GM12878 (cell line): ENCODE measurements at regions not wholly inside any gene's neighbourhood (a gene's known extent, or its start where the extent isn't known, plus 50 kb on each side); places are given as distances from the start of the nearest gene placed in this dataset.

Source experiments
- ATAC-seq: fragments of 200-7000 bp; cut with Tn5 transposase; 3 replicates; pipeline ENCODE4 v1.9.1; 2020; ENCODE audit warnings: mild to moderate bottlenecking, moderate library complexity
- BruUV-seq: library from RNA; stranded (reverse); fragments of 400-500 nt; replicated peaks from 2 replicates; lab custom pipeline; 2021; lab: Mats Ljungman, UMichigan
- CTCF ChIA-PET: fragments of 300-600 bp; sonication (Branson Sonifier 250); formaldehyde crosslinking; extraction: SDS; loops from one replicate; lab custom pipeline; 2021; ENCODE audit warnings: inconsistent platforms; lab: Yijun Ruan, JAX
- POLR2A ChIA-PET: fragments of 350-600 bp; formaldehyde crosslinking; extraction: SDS; loops from one replicate; lab custom pipeline; 2021; ENCODE audit warnings: inconsistent platforms; lab: Charles Lee
- RAD21 ChIA-PET: fragments of 300-600 bp; sonication (Branson Sonifier 250); formaldehyde crosslinking; loops from one replicate; lab custom pipeline; 2023; ENCODE audit warnings: antibody characterized with exemption; ENCODE audit not compliant: unreplicated experiment; lab: Charles Lee
- SMC1A ChIA-PET: fragments of 300-600 bp; sonication (Branson Sonifier 250); formaldehyde crosslinking; loops from one replicate; lab custom pipeline; 2023; ENCODE audit not compliant: unreplicated experiment, uncharacterized antibody; lab: Charles Lee
- DNase-seq: peaks from one replicate; pipeline ENCODE4 v3.0.0-alpha.2; 2011; ENCODE audit warnings: low read depth, low spot score
- FAIRE-seq: peaks from 3 replicates; lab custom pipeline; 2011; peaks lifted over from hg19 to GRCh38; lab: Jason Lieb, UNC
- H2AFZ ChIP-seq: 2 replicates; pipeline ENCODE4 v1.6.0; 2011; ENCODE audit warnings: low read depth, low read length, control low read depth; ENCODE audit not compliant: control insufficient read depth
- H3K27ac ChIP-seq: 2 replicates; pipeline ENCODE4 v1.5.1; 2011; ENCODE audit warnings: control low read depth; ENCODE audit not compliant: control insufficient read depth, insufficient read depth
- H3K27me3 ChIP-seq, 2 experiments: replicated peaks in 1 of 2; 2 replicates each; pipeline versions ENCODE4 v1.6.0 to v1.6.1; 2011; ENCODE audit warnings: low read length in 1 of 2; ENCODE audit not compliant: control insufficient read depth in 2 of 2, insufficient read depth in 2 of 2
- H3K36me3 ChIP-seq, 2 experiments: 2 replicates each; pipeline ENCODE4 v1.5.1; 2011; ENCODE audit warnings: low read length in 1 of 2; ENCODE audit not compliant: control insufficient read depth in 2 of 2, insufficient read depth in 2 of 2
- H3K4me1 ChIP-seq: 2 replicates; pipeline ENCODE4 v1.6.1; 2011; ENCODE audit warnings: mild to moderate bottlenecking, low read length, moderate library complexity, mixed read lengths; ENCODE audit not compliant: control insufficient read depth, insufficient read depth
- H3K4me2 ChIP-seq: 2 replicates; pipeline ENCODE4 v1.6.0; 2011; ENCODE audit warnings: control low read depth; ENCODE audit not compliant: control insufficient read depth, insufficient read depth
- H3K4me3 ChIP-seq: fragments of 200-600 bp; sonication (generic); 2 replicates; pipeline ENCODE4 v1.5.1; 2016
- H3K79me2 ChIP-seq: 2 replicates; pipeline ENCODE4 v1.6.0; 2011; ENCODE audit warnings: low read length; ENCODE audit not compliant: control insufficient read depth, insufficient read depth
- H3K9ac ChIP-seq: 2 replicates; pipeline ENCODE4 v1.8.0; 2011; ENCODE audit warnings: low read length, control low read depth, mixed read lengths; ENCODE audit not compliant: control insufficient read depth, insufficient read depth
- H3K9me3 ChIP-seq: replicated peaks from 3 replicates; pipeline ENCODE4 v1.5.1; 2011; ENCODE audit warnings: mild to moderate bottlenecking, low read length; ENCODE audit not compliant: control insufficient read depth, insufficient read depth
- H4K20me1 ChIP-seq: 2 replicates; pipeline ENCODE4 v1.6.0; 2011; ENCODE audit not compliant: control insufficient read depth, insufficient read depth
- E4F1 ChIP-seq: fragments of 450-650 bp; IDR thresholded peaks from 2 replicates; pipeline ENCODE4 v1.6.1; 2018; ENCODE audit warnings: borderline replicate concordance, mild to moderate bottlenecking; ENCODE audit not compliant: partially characterized antibody
- EZH2 ChIP-seq: IDR thresholded peaks from 2 replicates; pipeline ENCODE4 v1.6.1; 2012; ENCODE audit warnings: low read depth, mild to moderate bottlenecking, control low read depth, inconsistent platforms, low read length, borderline replicate concordance; ENCODE audit not compliant: control insufficient read depth
- FOXK2 ChIP-seq: fragments of 450-650 bp; IDR thresholded peaks from 2 replicates; pipeline ENCODE4 v1.6.1; 2017; ENCODE audit warnings: mild to moderate bottlenecking, moderate library complexity
- PRDM15 ChIP-seq: fragments of 450-650 bp; formaldehyde crosslinking; IDR thresholded peaks from 2 replicates; pipeline ENCODE4 v1.4.0; 2020; ENCODE audit warnings: mild to moderate bottlenecking, moderate library complexity
- RELA ChIP-seq: fragments of 450-650 bp; IDR thresholded peaks from 2 replicates; pipeline ENCODE4 v1.8.0; 2014; ENCODE audit warnings: borderline replicate concordance; ENCODE audit not compliant: partially characterized antibody
- REST ChIP-seq: IDR thresholded peaks from 2 replicates; pipeline ENCODE4 v1.6.1; 2012; ENCODE audit warnings: mild to moderate bottlenecking, low read depth, low read length
- SIN3A ChIP-seq: IDR thresholded peaks from 2 replicates; pipeline ENCODE4 v1.6.1; 2012; ENCODE audit warnings: low read depth, low read length, improper control_type of control experiment
- TAF1 ChIP-seq: IDR thresholded peaks from 2 replicates; pipeline ENCODE4 v1.6.1; 2011; ENCODE audit warnings: mild to moderate bottlenecking, low read depth, low read length, borderline replicate concordance
- TBL1XR1 ChIP-seq: IDR thresholded peaks from 2 replicates; pipeline ENCODE4 v1.6.1; 2012; ENCODE audit warnings: low read depth, low read length, improper control_type of control experiment
- ZBTB33 ChIP-seq: fragments of 450-650 bp; IDR thresholded peaks from 2 replicates; pipeline ENCODE4 v1.6.1; 2017; ENCODE audit warnings: mild to moderate bottlenecking
- ZZZ3 ChIP-seq: IDR thresholded peaks from 2 replicates; pipeline ENCODE4 v1.6.1; 2011; ENCODE audit warnings: low read depth; ENCODE audit not compliant: control insufficient read depth, insufficient read length
- WGBS: methylation state at CpG from one replicate; pipeline ENCODE4 v1.1.6; 2016; ENCODE audit warnings: low lambda C conversion rate; ENCODE audit not compliant: insufficient replicate concordance, insufficient coverage; ENCODE audit errors: missing lambda C conversion rate; 5-methylcytosine and 5-hydroxymethylcytosine counted together
- in situ Hi-C: fragments of 300-500 bp; cut with MboI; formaldehyde crosslinking; loops from 9 replicates; pipeline ENCODE4 v1.14.3; 2018; ENCODE audit warnings: mixed read lengths
- intact Hi-C: fragments of 100-400 bp; cut with micrococcal nuclease; formaldehyde crosslinking; loops from one replicate; pipeline ENCODE4 v1.14.2; 2022; ENCODE audit not compliant: unreplicated experiment

GRCh38 chr10:91077549-91078071, 142.9 kb upstream of the PCGF5 start (continued):
- TF ChIP-seq REST = no peak

GRCh38 chr10:91080776-91081175, 139.7 kb upstream of the PCGF5 start:
- 38% methylated on average over 1 of the region's 1 CpG for WGBS
- Histone ChIP-seq H3K36me3 (no peaks in the 10 kb centered on the region), H3K4me1 (no peaks in the 10 kb centered on the region), H3K27me3 (no peaks in the 10 kb centered on the region), H3K4me2 (no peak overlapping the region), H4K20me1 (no peaks in the 10 kb centered on the region), H3K4me3 (no peak overlapping the region), H3K9me3 (no peaks in the 10 kb centered on the region), H3K9ac (no peak overlapping the region), H2AFZ (no peak overlapping the region), H3K27ac (no peak overlapping the region), H3K79me2 (no peaks in the 10 kb centered on the region)
- ChIA-PET CTCF (no interaction called here), POLR2A (no interaction called here), RAD21 (interaction anchor here (0.8 to 1.3 kb wide), 2 partner anchors 8 to 168 kb away, joined by 3 read pairs; no protein-coding TSS in a partner anchor), SMC1A (no interaction called here)
- intact Hi-C loops (no loop called here), in situ Hi-C loops (no loop called here)
- BruUV-seq = no TSS peak
- ATAC-seq (no peak), DNase-seq (no peak), FAIRE-seq (no peak)
- TF ChIP-seq SIN3A (no peak), FOXK2 (no peak), TAF1 (no peak), PRDM15 (no peak), E4F1 (no peak), TBL1XR1 (no peak), RELA (no peak), EZH2 (no peak), ZBTB33 (no peak), ZZZ3 (no peak)
